Iris pigment epithelial cell (primary cell): ENCODE measurements at regions not wholly inside any gene's neighbourhood (a gene's known extent, or its start where the extent isn't known, plus 50 kb on each side); places are given as distances from the start of the nearest gene placed in this dataset.
"Not testable (repeated sequence)": the region's sequence is repeated elsewhere in the genome, so short reads cannot be mapped to it uniquely, and the experiment has no call there.

Experiments
- DNase-seq: peaks from one replicate; pipeline ENCODE4 v3.0.0-alpha.2; 2011; ENCODE audit warnings: low read depth

GRCh38 chr3:174540116-174540908 is 318.8 kb upstream of the NAALADL2 start:
- DNase-seq, result no peak

- DNase-seq, result peak; percentile 26
Observed at GRCh38 chr3:174541708-174542315, 317.3 kb upstream of the NAALADL2 start.

GRCh38 chr3:174547801-174548435 is 311.2 kb upstream of the NAALADL2 start:
- DNase-seq, result no peak

GRCh38 chr3:174548841-174549623 is 310.1 kb upstream of the NAALADL2 start:
- DNase-seq, result no peak

- DNase-seq, result peak; percentile 4
Observed at GRCh38 chr3:174581558-174581957, 277.6 kb upstream of the NAALADL2 start.

GRCh38 chr3:174583396-174583795 is 275.7 kb upstream of the NAALADL2 start:
- DNase-seq, result no peak

GRCh38 chr3:174587137-174587536 is 272.0 kb upstream of the NAALADL2 start:
- DNase-seq, result not testable (repeated sequence)

- no peak for DNase-seq
Observed at GRCh38 chr3:174596447-174596982, 262.6 kb upstream of the NAALADL2 start.

- no peak for DNase-seq
Observed at GRCh38 chr3:174598885-174599439, 260.2 kb upstream of the NAALADL2 start.

GRCh38 chr3:174613173-174613572 is 246.0 kb upstream of the NAALADL2 start:
- DNase-seq, result no peak

GRCh38 chr3:174614036-174614435 is 245.1 kb upstream of the NAALADL2 start:
- DNase-seq, result no peak

GRCh38 chr3:174618368-174619080 is 240.6 kb upstream of the NAALADL2 start:
- peak; percentile 12 for DNase-seq

GRCh38 chr3:174619239-174619638 is 239.9 kb upstream of the NAALADL2 start:
- DNase-seq, result no peak

- peak; percentile 22 for DNase-seq
Observed at GRCh38 chr3:174620138-174620537, 239.0 kb upstream of the NAALADL2 start.

- no peak for DNase-seq
Observed at GRCh38 chr3:174620855-174621472, 238.2 kb upstream of the NAALADL2 start.

GRCh38 chr3:174633342-174633741 is 225.8 kb upstream of the NAALADL2 start:
- no peak for DNase-seq

- DNase-seq, result no peak
Observed at GRCh38 chr3:174636451-174636850, 222.7 kb upstream of the NAALADL2 start.

GRCh38 chr3:174639406-174639805 is 219.7 kb upstream of the NAALADL2 start:
- DNase-seq, result no peak

- DNase-seq, result no peak
Observed at GRCh38 chr3:174639970-174640369, 219.2 kb upstream of the NAALADL2 start.

- DNase-seq, result no peak
Observed at GRCh38 chr3:174640932-174641331, 218.2 kb upstream of the NAALADL2 start.

- no peak for DNase-seq
Observed at GRCh38 chr3:174644287-174644686, 214.8 kb upstream of the NAALADL2 start.
